Spleen (tissue), 11 donors: ENCODE measurements at regions not wholly inside any gene's neighbourhood (a gene's known extent, or its start where the extent isn't known, plus 50 kb on each side); places are given as distances from the start of the nearest gene placed in this dataset.

Experiments
- DNase-seq: peaks from one replicate; pipeline ENCODE4 v3.0.0-alpha.2; 2020
- H3K27ac ChIP-seq, 8 donors: fragments of 200-600 bp; sonication (generic) in 7 of 8; 1 replicate in 4 of 8; 2 replicates in 4 of 8; pipeline versions ENCODE4 v1.5.0 to v1.8.0; 2016 to 2021; ENCODE audit warnings: inconsistent platforms in 4 of 8, mild to moderate bottlenecking in 4 of 8, moderate library complexity in 1 of 8
- H3K27me3 ChIP-seq, 7 donors: fragments of 200-600 bp; sonication (generic) in 6 of 7; replicated peaks in 1 of 7; 1 replicate in 4 of 7; 2 replicates in 3 of 7; pipeline versions ENCODE4 v1.5.0 to v1.8.0; 2016 to 2021; ENCODE audit warnings: inconsistent platforms in 3 of 7, mild to moderate bottlenecking in 1 of 7
- H3K36me3 ChIP-seq, 6 donors: fragments of 200-600 bp; sonication (generic) in 5 of 6; 1 replicate in 4 of 6; 2 replicates in 2 of 6; pipeline versions ENCODE4 v1.5.0 to v1.8.0; 2016 to 2021; ENCODE audit warnings: inconsistent platforms in 2 of 6
- H3K4me1 ChIP-seq, 6 donors: fragments of 200-600 bp; sonication (generic) in 5 of 6; 1 replicate in 3 of 6; 2 replicates in 3 of 6; pipeline versions ENCODE4 v1.5.0 to v1.8.0; 2016 to 2021; ENCODE audit warnings: inconsistent platforms in 3 of 6
- H3K4me3 ChIP-seq, 8 donors: fragments of 200-600 bp; sonication (generic) in 7 of 8; 1 replicate in 4 of 8; 2 replicates in 4 of 8; pipeline versions ENCODE4 v1.5.0 to v1.8.0; 2016 to 2021; ENCODE audit warnings: inconsistent platforms in 4 of 8, mild to moderate bottlenecking in 4 of 8, moderate library complexity in 2 of 8
- H3K9me3 ChIP-seq, 8 donors: fragments of 200-600 bp; sonication (generic) in 7 of 8; 1 replicate in 4 of 8; 2 replicates in 4 of 8; pipeline versions ENCODE4 v1.5.0 to v1.8.0; 2016 to 2021; ENCODE audit warnings: inconsistent platforms in 4 of 8
- CTCF ChIP-seq, 11 experiments: fragments of 200-600 bp in 7 of 11; fragments of 450-650 bp in 4 of 11; sonication (generic) in 4 of 11; IDR thresholded peaks in 8 of 11; conservative IDR thresholded peaks in 3 of 11; 1 replicate in 7 of 11; 2 replicates in 4 of 11; pipeline versions ENCODE4 v1.4.0 to v1.8.0; 2016 to 2021; ENCODE audit warnings: antibody characterized with exemption in 11 of 11, inconsistent platforms in 4 of 11, mild to moderate bottlenecking in 1 of 11
- POLR2A ChIP-seq, 3 donors: fragments of 450-650 bp; IDR thresholded peaks; one replicate each; pipeline ENCODE4 v1.5.1; 2017; ENCODE audit warnings: antibody characterized with exemption in 3 of 3, mild to moderate bottlenecking in 1 of 3
- POLR2AphosphoS5 ChIP-seq, 3 donors: sonication (generic); formaldehyde crosslinking; IDR thresholded peaks; one replicate each; pipeline ENCODE4 v1.5.1; 2017; ENCODE audit warnings: antibody characterized with exemption in 3 of 3
- whole genome bisulfite sequencing, 5 donors: extraction: QIAGEN DNeasy Blood & Tissue Kit in 3 of 5; methylation state at CpG; one replicate each; pipeline versions ENCODE4 v1.1.5 to v1.1.7; 2013 to 2018; 5-methylcytosine and 5-hydroxymethylcytosine counted together
- intact Hi-C: fragments of 100-400 bp; cut with DNase I; formaldehyde crosslinking; loops from one replicate; pipeline ENCODE4 v1.15.0; 2023; ENCODE audit warnings: low total_unique reads
- donor health status: healthy with polysubstance abuse.
- donor health status: DM: no; HTN: no; CAD: no; lungs with moderate emphysema.
- donor health status: DM: no; HTN: no; CAD: no.
- donor health status: Bipolar disorder and iron deficiency.
- donor health status: healthy.
- donor health status: DM: no; HTN: no; CAD: no.
- donor health status: DM: yes; HTN: yes; CAD: no.

GRCh38 chr15:70334286-70334685, 236.6 kb upstream of the TLE3 start:
- DNase-seq = no peak
- Histone ChIP-seq H3K36me3 (no peaks in the 10 kb centered on the region), H3K27ac (no peak overlapping the region), H3K9me3 (peaks cover 8 to 44% (median 39%) of the 10 kb centered on the region in 8 donors), H3K4me1 (peaks cover 0 to 10% (median 6%) of the 10 kb centered on the region in 6 donors), H3K27me3 (no peaks in the 10 kb centered on the region), H3K4me3 (no peak overlapping the region)
- no peak for TF ChIP-seq POLR2A (IDR thresholded peaks at IDR 0.05)
- no peak for TF ChIP-seq CTCF (IDR thresholded peaks at IDR 0.05 in 8 of 11, conservative IDR thresholded peaks at IDR 0.05 in 3 of 11)
- no peak for TF ChIP-seq POLR2AphosphoS5 (IDR thresholded peaks at IDR 0.05)
- intact Hi-C loops = no loop called here
- 93 to 97% (median 94%) methylated on average over 5 of the region's 5 CpGs for WGBS, 5 donors

GRCh38 chr15:70329179-70329578, 231.5 kb upstream of the TLE3 start:
- WGBS, 5 donors = 77 to 90% (median 83%) methylated on average over 8 of the region's 8 CpGs
- intact Hi-C loops = no loop called here
- Histone ChIP-seq H3K9me3 (peaks cover 0 to 27% (median 24%) of the 10 kb centered on the region in 8 donors), H3K27me3 (peaks cover 0 to 6% (median 0%) of the 10 kb centered on the region in 7 donors), H3K36me3 (no peaks in the 10 kb centered on the region), H3K4me3 (no peak overlapping the region), H3K4me1 (peaks cover 4 to 29% (median 17%) of the 10 kb centered on the region in 6 donors), H3K27ac (no peak overlapping the region)
- TF ChIP-seq POLR2A (IDR thresholded peaks at IDR 0.05) (no peak), POLR2AphosphoS5 (IDR thresholded peaks at IDR 0.05) (no peak), CTCF (IDR thresholded peaks at IDR 0.05 in 8 of 11, conservative IDR thresholded peaks at IDR 0.05 in 3 of 11) (no peak)
- no peak for DNase-seq

GRCh38 chr15:70328679-70329115, 231.0 kb upstream of the TLE3 start:
- WGBS, 5 donors = 61 to 68% (median 65%) methylated on average over 3 of the region's 3 CpGs
- intact Hi-C loops = no loop called here
- Histone ChIP-seq H3K27ac (no peak overlapping the region), H3K4me3 (no peak overlapping the region), H3K27me3 (peaks cover 0 to 6% (median 0%) of the 10 kb centered on the region in 7 donors), H3K4me1 (peaks cover 4 to 34% (median 22%) of the 10 kb centered on the region in 6 donors), H3K9me3 (peaks cover 0 to 22% (median 19%) of the 10 kb centered on the region in 8 donors), H3K36me3 (no peaks in the 10 kb centered on the region)
- no peak for TF ChIP-seq CTCF (IDR thresholded peaks at IDR 0.05 in 8 of 11, conservative IDR thresholded peaks at IDR 0.05 in 3 of 11)
- TF ChIP-seq POLR2A (IDR thresholded peaks at IDR 0.05) = no peak
- no peak for TF ChIP-seq POLR2AphosphoS5 (IDR thresholded peaks at IDR 0.05)
- no peak for DNase-seq

GRCh38 chr15:70327856-70328678, 230.3 kb upstream of the TLE3 start:
- Histone ChIP-seq H3K9me3 (peaks cover 0 to 16% (median 13%) of the 10 kb centered on the region in 8 donors), H3K27ac (peak overlapping the region in 2 of 8 donors; percentile 9 to 14), H3K36me3 (no peaks in the 10 kb centered on the region), H3K4me1 (peaks cover 4 to 40% (median 27%) of the 10 kb centered on the region in 6 donors), H3K27me3 (peaks cover 0 to 6% (median 0%) of the 10 kb centered on the region in 7 donors), H3K4me3 (no peak overlapping the region)
- intact Hi-C loops = no loop called here
- no peak for DNase-seq
- WGBS, 5 donors = 18 to 30% (median 20%) methylated on average over 8 of the region's 8 CpGs
- no peak for TF ChIP-seq POLR2A (IDR thresholded peaks at IDR 0.05)
- peak in 1 of 3 donors; percentile 32 for TF ChIP-seq POLR2AphosphoS5 (IDR thresholded peaks at IDR 0.05)
- no peak for TF ChIP-seq CTCF (IDR thresholded peaks at IDR 0.05 in 8 of 11, conservative IDR thresholded peaks at IDR 0.05 in 3 of 11)
